ENCODE measurements at regions not wholly inside any gene's neighbourhood (a gene's known extent, or its start where the extent isn't known, plus 50 kb on each side); places are given as distances from the start of the nearest gene placed in this dataset.
"Not testable (repeated sequence)": the region's sequence is repeated elsewhere in the genome, so short reads cannot be mapped to it uniquely, and the experiment has no call there.

DNA sequence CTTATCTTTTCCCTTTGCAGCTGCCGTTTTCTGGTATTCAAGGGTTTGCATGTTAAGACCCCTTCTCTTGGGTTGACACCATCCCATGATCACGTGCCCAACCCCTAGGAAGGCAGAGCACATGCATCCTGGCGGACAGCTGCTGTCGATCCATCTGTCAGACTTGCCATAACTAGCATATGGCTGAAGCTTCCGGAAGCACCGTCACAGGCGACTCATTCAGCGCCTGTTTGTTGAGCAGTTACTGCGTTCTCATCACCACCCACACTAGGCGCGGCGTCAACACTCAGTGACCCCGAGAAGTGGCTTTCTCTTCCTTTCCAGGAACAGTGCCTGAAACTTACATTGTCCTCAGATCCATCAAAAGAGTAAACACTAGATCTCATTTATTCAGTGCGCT lies 93.6 kb downstream of the SOX1 start:
- TF ChIP-seq CTCF (IDR thresholded peaks at IDR 0.05; ENCODE audit: insufficient read depth, low read length, poor library complexity, severe bottlenecking), result no peak
- DNase-seq (ENCODE audit: low read depth), result no peak
- no peaks in the 10 kb centered on the region for H3K36me3 ChIP-seq (ENCODE audit: control insufficient read depth, insufficient read depth, low read length)
- no peaks in the 10 kb centered on the region for H3K27me3 ChIP-seq (ENCODE audit: control insufficient read depth, insufficient read depth, low read length)
- H3K4me3 ChIP-seq (ENCODE audit: low read depth, low read length), result no peak overlapping the region

DNA sequence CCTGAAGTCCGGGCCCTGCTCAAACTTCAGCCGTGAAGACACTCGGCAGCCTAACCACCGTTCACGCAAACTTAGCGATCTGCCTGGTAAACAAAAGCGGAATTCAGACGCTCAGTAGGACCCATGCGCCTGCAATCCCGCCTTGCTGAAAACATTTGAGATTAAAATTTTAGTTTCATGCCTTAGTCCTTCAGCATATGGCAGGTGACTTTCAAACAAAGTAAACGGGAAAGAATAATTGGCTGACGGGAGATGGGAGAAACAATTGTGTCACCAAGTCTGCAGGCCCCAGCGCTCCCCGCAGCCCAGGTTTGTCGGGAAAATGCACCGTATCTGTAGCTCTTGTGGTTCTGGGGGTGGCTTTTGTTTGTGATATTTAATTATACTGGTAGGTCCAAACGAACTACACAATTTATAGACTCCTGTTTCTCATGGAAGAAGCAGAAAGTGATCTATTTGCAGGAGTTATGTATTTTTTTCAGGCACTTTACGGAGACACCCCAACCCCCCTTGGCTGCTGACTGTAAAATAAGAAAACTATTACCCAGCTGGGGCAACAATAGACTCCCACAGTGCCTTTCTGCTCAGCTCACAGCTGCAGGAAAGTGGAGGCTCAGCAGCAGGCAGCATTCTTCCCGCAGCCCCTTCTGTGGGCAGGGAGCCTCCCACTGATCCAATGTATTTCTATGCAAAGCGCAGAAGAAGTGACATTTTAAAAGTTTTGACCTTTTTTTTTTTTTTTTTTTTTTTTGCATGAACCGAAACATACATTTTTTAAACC lies 94.8 kb downstream of the SOX1 start:
- no peak for TF ChIP-seq CTCF (IDR thresholded peaks at IDR 0.05; ENCODE audit: insufficient read depth, low read length, poor library complexity, severe bottlenecking)
- no peak for DNase-seq (ENCODE audit: low read depth)
- H3K4me3 ChIP-seq (ENCODE audit: low read depth, low read length), result no peak overlapping the region
- H3K36me3 ChIP-seq (ENCODE audit: control insufficient read depth, insufficient read depth, low read length), result no peaks in the 10 kb centered on the region
- no peaks in the 10 kb centered on the region for H3K27me3 ChIP-seq (ENCODE audit: control insufficient read depth, insufficient read depth, low read length)

DNA sequence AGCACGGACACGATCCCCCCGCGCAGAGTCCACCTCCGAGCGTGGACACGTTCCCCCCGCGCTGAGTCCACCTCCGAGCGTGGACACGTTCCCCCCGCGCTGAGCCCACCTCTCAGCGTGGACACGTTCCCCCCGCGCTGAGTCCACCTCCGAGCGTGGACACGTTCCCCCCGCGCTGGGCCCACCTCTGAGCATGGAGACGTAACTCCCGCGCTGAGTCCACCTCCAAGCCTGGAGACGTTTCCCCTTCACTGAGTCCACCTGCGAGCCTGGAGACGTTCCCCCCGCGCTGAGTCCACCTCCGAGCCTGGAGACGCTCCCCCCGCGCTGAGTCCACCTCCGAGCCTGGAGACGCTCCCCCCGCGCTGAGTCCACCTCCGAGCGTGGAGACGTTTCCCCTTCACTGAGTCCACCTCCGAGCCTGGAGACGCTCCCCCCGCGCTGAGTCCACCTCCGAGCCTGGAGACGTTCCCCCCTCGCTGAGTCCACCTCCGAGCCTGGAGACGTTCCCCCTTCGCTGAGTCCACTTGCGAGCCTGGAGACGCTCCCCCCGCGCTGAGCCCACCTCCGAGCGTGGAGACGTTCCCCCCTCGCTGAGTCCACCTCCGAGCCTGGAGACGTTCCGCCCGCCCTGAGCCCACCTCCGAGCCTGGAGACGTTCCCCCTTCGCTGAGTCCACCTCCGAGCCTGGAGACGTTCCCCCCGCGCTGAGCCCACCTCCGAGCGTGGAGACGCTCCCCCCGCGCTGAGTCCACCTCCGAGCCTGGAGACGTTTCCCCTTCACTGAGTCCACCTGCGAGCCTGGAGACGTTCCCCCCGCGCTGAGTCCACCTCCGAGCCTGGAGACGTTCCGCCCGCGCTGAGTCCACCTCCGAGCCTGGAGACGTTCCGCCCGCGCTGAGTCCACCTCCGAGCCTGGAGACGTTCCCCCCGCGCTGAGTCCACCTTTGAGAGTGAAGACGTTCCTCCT lies 97.0 kb downstream of the SOX1 start:
- H3K36me3 ChIP-seq (ENCODE audit: control insufficient read depth, insufficient read depth, low read length); DNase-seq (ENCODE audit: low read depth); H3K4me3 ChIP-seq (ENCODE audit: low read depth, low read length); H3K27me3 ChIP-seq (ENCODE audit: control insufficient read depth, insufficient read depth, low read length): not testable (repeated sequence)

DNA sequence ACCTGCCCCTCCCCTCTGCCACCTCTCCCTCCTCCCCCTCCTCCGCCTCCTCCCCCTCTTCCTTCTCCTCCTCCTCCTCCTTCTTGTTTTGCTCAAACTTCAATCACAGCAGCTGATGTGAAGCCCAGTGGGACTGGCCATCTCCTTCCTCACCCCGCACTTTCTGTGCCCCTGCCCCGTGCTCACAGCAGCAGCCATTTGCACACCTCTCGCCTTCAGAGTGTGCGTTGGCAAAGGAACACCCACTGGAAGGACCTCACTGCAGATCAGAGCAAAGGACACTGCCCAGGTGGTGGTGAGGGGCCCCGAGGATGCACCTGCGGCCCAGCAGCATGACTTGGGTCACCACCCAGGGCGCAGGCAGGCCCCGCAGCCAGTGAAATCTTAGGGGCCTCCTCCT lies 98.8 kb downstream of the SOX1 start:
- Histone ChIP-seq H3K27me3 (ENCODE audit: control insufficient read depth, insufficient read depth, low read length) (no peaks in the 10 kb centered on the region), H3K4me3 (ENCODE audit: low read depth, low read length) (no peak overlapping the region), H3K36me3 (ENCODE audit: control insufficient read depth, insufficient read depth, low read length) (no peaks in the 10 kb centered on the region)
- DNase-seq (ENCODE audit: low read depth), result no peak
- no peak for TF ChIP-seq CTCF (IDR thresholded peaks at IDR 0.05; ENCODE audit: insufficient read depth, low read length, poor library complexity, severe bottlenecking)

DNA sequence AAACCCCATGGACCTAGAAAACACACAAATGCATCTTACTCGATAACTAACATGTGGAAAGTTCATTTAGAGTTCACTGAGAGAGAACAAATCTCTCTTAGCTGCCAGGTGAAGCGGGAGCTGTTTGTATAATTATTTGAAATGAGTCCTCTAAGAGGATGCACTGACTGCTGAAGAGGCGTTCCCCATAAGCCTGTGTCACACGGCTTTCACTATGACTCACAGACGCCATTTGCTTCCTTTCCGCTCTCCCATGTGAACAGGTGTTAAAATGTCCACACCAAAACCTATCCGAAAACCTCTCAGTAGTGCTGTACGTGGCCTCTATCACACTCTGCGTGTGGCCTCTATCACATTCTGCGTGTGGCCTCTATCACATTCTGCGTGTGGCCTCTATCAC lies 101.8 kb downstream of the SOX1 start:
- no peak overlapping the region for H3K4me3 ChIP-seq (ENCODE audit: low read depth, low read length)
- peaks cover 2% of the 10 kb centered on the region for H3K27me3 ChIP-seq (ENCODE audit: control insufficient read depth, insufficient read depth, low read length)
- TF ChIP-seq CTCF (IDR thresholded peaks at IDR 0.05; ENCODE audit: insufficient read depth, low read length, poor library complexity, severe bottlenecking), result no peak
- no peak for DNase-seq (ENCODE audit: low read depth)
- H3K36me3 ChIP-seq (ENCODE audit: control insufficient read depth, insufficient read depth, low read length), result no peaks in the 10 kb centered on the region

All from kidney epithelial cell (primary cell).